GM18505 (cell line): ENCODE measurements at regions not wholly inside any gene's neighbourhood (a gene's known extent, or its start where the extent isn't known, plus 50 kb on each side); places are given as distances from the start of the nearest gene placed in this dataset.

Experiments used
- ATAC-seq: cut with Tn5 transposase; IDR thresholded peaks from one replicate; pipeline ENCODE4 v1.9.1; 2021; ENCODE audit not compliant: unreplicated experiment
- POLR2A ChIP-seq: IDR thresholded peaks from 4 replicates; pipeline ENCODE4 v1.6.1; 2011; ENCODE audit warnings: borderline replicate concordance; ENCODE audit not compliant: insufficient read depth, insufficient read length; ENCODE audit errors: extremely low read depth

GRCh38 chr20:48282591-48283228 lies 497.4 kb upstream of the SULF2 start:
- ATAC-seq, result no peak
- no peak for TF ChIP-seq POLR2A

GRCh38 chr20:48281501-48281900 lies 496.2 kb upstream of the SULF2 start:
- TF ChIP-seq POLR2A, result no peak
- ATAC-seq, result no peak

- TF ChIP-seq POLR2A, result no peak
- no peak for ATAC-seq
These were observed 493.7 kb upstream of the SULF2 start for GRCh38 chr20:48278961-48279481.

DNA sequence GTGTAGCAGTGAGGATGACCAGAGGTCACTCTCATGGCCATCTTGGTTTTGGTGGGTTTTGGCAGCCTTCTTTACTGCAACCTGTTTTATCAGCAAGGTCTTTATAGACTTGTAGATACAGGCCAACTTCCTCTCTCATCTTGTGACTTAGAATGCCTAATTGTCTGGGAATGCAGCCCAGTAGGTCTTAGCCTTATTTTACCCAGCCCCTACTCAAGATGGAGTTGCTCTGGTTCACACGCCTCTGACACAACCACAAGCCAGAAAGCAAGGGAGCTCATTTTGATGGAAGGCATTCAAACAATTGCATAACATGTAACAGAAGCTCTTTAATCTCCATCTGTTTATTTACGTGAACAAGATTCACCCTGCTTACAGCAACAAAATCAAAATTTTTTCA lies 492.0 kb upstream of the SULF2 start:
- no peak for ATAC-seq
- TF ChIP-seq POLR2A, result no peak

GRCh38 chr20:48276021-48276342 lies 490.7 kb upstream of the SULF2 start:
- TF ChIP-seq POLR2A, result no peak
- no peak for ATAC-seq

- no peak for TF ChIP-seq POLR2A
- ATAC-seq, result no peak
These were observed 490.2 kb upstream of the SULF2 start for GRCh38 chr20:48275286-48276020.

GRCh38 chr20:48273843-48274242 lies 488.6 kb upstream of the SULF2 start:
- no peak for TF ChIP-seq POLR2A
- no peak for ATAC-seq

DNA sequence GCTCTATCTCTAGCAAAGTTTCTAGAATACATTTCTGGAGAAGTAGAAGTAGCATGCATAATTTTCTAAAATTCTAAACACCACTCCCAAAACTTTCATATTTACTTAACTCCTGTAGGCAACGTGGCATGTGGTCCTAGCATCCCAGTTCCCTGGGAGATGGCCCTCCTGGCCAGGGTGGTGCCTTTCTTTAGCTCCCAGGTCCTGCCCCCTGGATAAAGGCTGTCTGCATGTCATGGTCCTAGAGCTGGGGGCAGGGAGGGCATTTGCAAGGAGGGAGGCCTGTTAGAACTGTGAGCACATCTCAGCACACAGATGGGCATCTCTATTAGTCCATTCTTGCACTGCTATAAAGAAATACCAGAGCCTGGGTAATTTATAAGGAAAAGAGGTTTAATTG lies 485.6 kb upstream of the SULF2 start:
- no peak for TF ChIP-seq POLR2A

GRCh38 chr20:48267860-48268633 lies 482.8 kb upstream of the SULF2 start:
- TF ChIP-seq POLR2A, result no peak
- no peak for ATAC-seq

More for the DNA sequence above, 485.6 kb upstream of the SULF2 start:
- no peak for ATAC-seq

- no peak for ATAC-seq
- no peak for TF ChIP-seq POLR2A
These were observed 481.3 kb upstream of the SULF2 start for GRCh38 chr20:48266571-48266970.

GRCh38 chr20:48265791-48266190 lies 480.5 kb upstream of the SULF2 start:
- ATAC-seq, result no peak
- no peak for TF ChIP-seq POLR2A

- ATAC-seq, result no peak
- TF ChIP-seq POLR2A, result no peak
These were observed 477.7 kb upstream of the SULF2 start for GRCh38 chr20:48262955-48263354.

DNA sequence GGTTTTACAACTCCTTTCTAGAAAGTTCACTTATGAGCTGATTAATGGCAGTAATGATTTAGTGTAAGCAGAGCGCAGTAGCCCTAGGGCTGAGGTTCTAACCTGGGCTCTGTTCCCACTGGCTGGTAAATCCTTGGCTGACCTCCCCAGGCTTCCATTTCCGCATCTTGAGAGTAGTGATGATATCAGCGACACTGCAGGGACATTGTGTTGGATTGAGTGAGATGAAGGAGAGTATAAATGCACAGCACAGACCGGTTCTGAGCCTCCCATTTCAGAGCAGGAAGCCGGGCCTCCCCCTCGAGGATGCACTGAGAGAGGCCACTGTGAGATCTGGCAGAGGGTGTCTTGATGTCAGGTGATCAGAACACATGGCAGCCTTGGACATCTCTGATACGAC lies 477.2 kb upstream of the SULF2 start:
- TF ChIP-seq POLR2A, result no peak
- ATAC-seq, result no peak
